Loucy (cell line): ENCODE measurements at regions not wholly inside any gene's neighbourhood (a gene's known extent, or its start where the extent isn't known, plus 50 kb on each side); places are given as distances from the start of the nearest gene placed in this dataset.

Experiments
- CTCF ChIP-seq: fragments of 200-600 bp; sonication (generic); conservative IDR thresholded peaks from 2 replicates; pipeline ENCODE4 v1.5.1; 2014; ENCODE audit warnings: mild to moderate bottlenecking, antibody characterized with exemption, low read length
- EZH2phosphoT487 ChIP-seq: fragments of 200-600 bp; IDR thresholded peaks from 2 replicates; pipeline ENCODE4 v1.6.1; 2018; ENCODE audit warnings: antibody characterized with exemption, mild to moderate bottlenecking, moderate library complexity, borderline replicate concordance

- no peak for TF ChIP-seq CTCF
- no peak for TF ChIP-seq EZH2phosphoT487
Observed at GRCh38 chr2:198441246-198441645, 636.9 kb downstream of the PLCL1 start.
